ENCODE measurements at regions not wholly inside any gene's neighbourhood (a gene's known extent, or its start where the extent isn't known, plus 50 kb on each side); places are given as distances from the start of the nearest gene placed in this dataset.

DNA sequence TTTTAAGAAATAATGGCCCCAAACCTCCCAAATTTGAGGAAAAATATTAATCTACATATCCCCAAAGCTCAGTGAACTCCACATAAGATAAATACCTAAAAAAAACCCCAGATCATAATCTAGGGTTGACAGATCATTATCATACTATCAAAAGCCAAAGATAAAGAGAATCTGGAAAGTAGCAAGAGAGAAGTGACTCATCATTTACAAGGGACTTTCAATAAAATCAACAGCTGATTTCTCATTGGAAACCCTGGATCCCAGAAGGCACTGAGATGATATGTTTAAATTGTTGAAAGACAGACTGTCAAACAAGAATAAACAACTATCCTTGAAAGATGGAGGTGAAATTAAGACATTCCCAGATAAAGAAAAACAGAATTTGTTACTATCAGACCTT is 199.3 kb downstream of the KCNRG start:
- H3K36me3 ChIP-seq = no peaks in the 10 kb centered on the region
- H3K9me3 ChIP-seq = no peaks in the 10 kb centered on the region
- H3K27me3 ChIP-seq (replicated peaks; ENCODE audit: insufficient read depth) = no peaks in the 10 kb centered on the region
- DNase-seq (ENCODE audit: low spot score) = no peak
- intact Hi-C loops (cut with DNase I) = no loop called here
- H3K4me1 ChIP-seq (replicated peaks) = no peaks in the 10 kb centered on the region
- H3K4me3 ChIP-seq = no peak overlapping the region
- H3K27ac ChIP-seq = no peak overlapping the region
- TF ChIP-seq POLR2A (IDR thresholded peaks at IDR 0.05) (no peak), POLR2AphosphoS5 (IDR thresholded peaks at IDR 0.05) (no peak)
- TF ChIP-seq, protein P1, sequence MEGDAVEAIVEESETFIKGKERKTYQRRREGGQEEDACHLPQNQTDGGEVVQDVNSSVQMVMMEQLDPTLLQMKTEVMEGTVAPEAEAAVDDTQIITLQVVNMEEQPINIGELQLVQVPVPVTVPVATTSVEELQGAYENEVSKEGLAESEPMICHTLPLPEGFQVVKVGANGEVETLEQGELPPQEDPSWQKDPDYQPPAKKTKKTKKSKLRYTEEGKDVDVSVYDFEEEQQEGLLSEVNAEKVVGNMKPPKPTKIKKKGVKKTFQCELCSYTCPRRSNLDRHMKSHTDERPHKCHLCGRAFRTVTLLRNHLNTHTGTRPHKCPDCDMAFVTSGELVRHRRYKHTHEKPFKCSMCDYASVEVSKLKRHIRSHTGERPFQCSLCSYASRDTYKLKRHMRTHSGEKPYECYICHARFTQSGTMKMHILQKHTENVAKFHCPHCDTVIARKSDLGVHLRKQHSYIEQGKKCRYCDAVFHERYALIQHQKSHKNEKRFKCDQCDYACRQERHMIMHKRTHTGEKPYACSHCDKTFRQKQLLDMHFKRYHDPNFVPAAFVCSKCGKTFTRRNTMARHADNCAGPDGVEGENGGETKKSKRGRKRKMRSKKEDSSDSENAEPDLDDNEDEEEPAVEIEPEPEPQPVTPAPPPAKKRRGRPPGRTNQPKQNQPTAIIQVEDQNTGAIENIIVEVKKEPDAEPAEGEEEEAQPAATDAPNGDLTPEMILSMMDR (IDR thresholded peaks at IDR 0.05) = no peak

GRCh38 chr13:50215399-50215798 is 200.2 kb downstream of the KCNRG start:
- H3K27me3 ChIP-seq (replicated peaks; ENCODE audit: insufficient read depth) = no peaks in the 10 kb centered on the region
- no peaks in the 10 kb centered on the region for H3K9me3 ChIP-seq
- intact Hi-C loops (cut with DNase I) = no loop called here
- no peak for DNase-seq (ENCODE audit: low spot score)
- H3K4me1 ChIP-seq (replicated peaks) = no peaks in the 10 kb centered on the region
- TF ChIP-seq, protein P1 (IDR thresholded peaks at IDR 0.05) = no peak
- TF ChIP-seq POLR2AphosphoS5 (IDR thresholded peaks at IDR 0.05) = no peak
- no peak for TF ChIP-seq POLR2A (IDR thresholded peaks at IDR 0.05)
- no peak overlapping the region for H3K4me3 ChIP-seq
- no peak overlapping the region for H3K27ac ChIP-seq
- H3K36me3 ChIP-seq = no peaks in the 10 kb centered on the region

DNA sequence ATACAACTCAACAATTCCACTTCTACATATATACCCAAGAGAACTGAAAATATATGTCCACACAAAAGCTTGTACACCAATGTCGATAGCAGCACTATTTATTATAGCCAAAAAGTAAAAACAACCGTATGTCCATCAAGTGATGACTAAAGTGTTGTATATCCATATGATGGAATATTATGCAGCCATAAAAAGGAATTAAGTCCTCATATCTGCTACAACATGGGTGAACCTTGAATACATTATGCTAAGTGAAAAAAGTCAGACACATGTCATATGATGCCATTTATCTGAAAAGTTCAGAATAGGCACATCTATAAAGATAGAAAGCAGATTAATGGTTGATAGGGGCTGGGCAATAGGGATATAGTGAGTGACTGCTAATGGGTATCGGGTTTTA is 204.5 kb downstream of the KCNRG start:
- intact Hi-C loops (cut with DNase I) = no loop called here
- Histone ChIP-seq H3K36me3 (no peaks in the 10 kb centered on the region), H3K4me3 (no peak overlapping the region), H3K27ac (no peak overlapping the region), H3K9me3 (no peaks in the 10 kb centered on the region), H3K27me3 (replicated peaks; ENCODE audit: insufficient read depth) (no peaks in the 10 kb centered on the region), H3K4me1 (replicated peaks) (no peaks in the 10 kb centered on the region)
- TF ChIP-seq POLR2A (IDR thresholded peaks at IDR 0.05) (no peak), POLR2AphosphoS5 (IDR thresholded peaks at IDR 0.05) (no peak)
- TF ChIP-seq, protein P1 (IDR thresholded peaks at IDR 0.05) = no peak
- 92% methylated on average over 3 of the region's 3 CpGs for WGBS
- no peak for DNase-seq (ENCODE audit: low spot score)

GRCh38 chr13:50220938-50221337 is 205.7 kb downstream of the KCNRG start:
- Histone ChIP-seq H3K27ac (no peak overlapping the region), H3K36me3 (no peaks in the 10 kb centered on the region), H3K4me3 (no peak overlapping the region), H3K9me3 (no peaks in the 10 kb centered on the region), H3K27me3 (replicated peaks; ENCODE audit: insufficient read depth) (no peaks in the 10 kb centered on the region), H3K4me1 (replicated peaks) (no peaks in the 10 kb centered on the region)
- DNase-seq (ENCODE audit: low spot score) = no peak
- WGBS = 67% methylated on average over 4 of the region's 4 CpGs
- intact Hi-C loops (cut with DNase I) = no loop called here
- TF ChIP-seq, protein P1 (IDR thresholded peaks at IDR 0.05) = no peak
- TF ChIP-seq POLR2A (IDR thresholded peaks at IDR 0.05) (no peak), POLR2AphosphoS5 (IDR thresholded peaks at IDR 0.05) (no peak)

GRCh38 chr13:50222569-50223332 is 207.5 kb downstream of the KCNRG start:
- Histone ChIP-seq H3K4me3 (no peak overlapping the region), H3K4me1 (replicated peaks) (no peaks in the 10 kb centered on the region), H3K27me3 (replicated peaks; ENCODE audit: insufficient read depth) (no peaks in the 10 kb centered on the region), H3K9me3 (no peaks in the 10 kb centered on the region), H3K27ac (no peak overlapping the region), H3K36me3 (no peaks in the 10 kb centered on the region)
- 7% methylated on average over 13 of the region's 13 CpGs for whole genome bisulfite sequencing
- intact Hi-C loops (cut with DNase I) = no loop called here
- TF ChIP-seq, protein P1 (IDR thresholded peaks at IDR 0.05) = no peak
- TF ChIP-seq POLR2AphosphoS5 (IDR thresholded peaks at IDR 0.05) = peak; percentile 27
- DNase-seq (ENCODE audit: low spot score) = peak; percentile 47

All from prostate gland (tissue), 2 donors.